ENCODE measurements at regions not wholly inside any gene's neighbourhood (a gene's known extent, or its start where the extent isn't known, plus 50 kb on each side); places are given as distances from the start of the nearest gene placed in this dataset.
"Not testable (repeated sequence)": the region's sequence is repeated elsewhere in the genome, so short reads cannot be mapped to it uniquely, and the experiment has no call there.

GRCh38 chrX:3470211-3470679 lies 123.8 kb upstream of the MXRA5 start:
- TF ChIP-seq POLR2A (IDR thresholded peaks at IDR 0.05); CTCF (IDR thresholded peaks at IDR 0.05 in 4 of 5, conservative IDR thresholded peaks at IDR 0.05 in 1 of 5): not testable (repeated sequence)

All from gastrocnemius medialis (tissue), 4 donors.